GM06990 (cell line): ENCODE measurements at regions not wholly inside any gene's neighbourhood (a gene's known extent, or its start where the extent isn't known, plus 50 kb on each side); places are given as distances from the start of the nearest gene placed in this dataset.

Experiments used
- DNase-seq: peaks from one replicate; pipeline ENCODE4 v3.0.0-alpha.2; 2011; ENCODE audit not compliant: insufficient read length; ENCODE audit errors: extremely low read depth
- H3K27me3 ChIP-seq: replicated peaks from 2 replicates; pipeline ENCODE4 v1.6.0; 2011; ENCODE audit warnings: low read length; ENCODE audit not compliant: control insufficient read depth, insufficient read depth
- H3K36me3 ChIP-seq: 2 replicates; pipeline ENCODE4 v1.5.1; 2011; ENCODE audit warnings: low read length; ENCODE audit not compliant: control insufficient read depth, insufficient read depth
- H3K4me3 ChIP-seq: replicated peaks from 2 replicates; pipeline ENCODE4 v1.5.1; 2011; ENCODE audit warnings: low read depth, mild to moderate bottlenecking, control low read depth, low read length
- TF ChIP-seq, protein P1 (sequence below): IDR thresholded peaks from 2 replicates; pipeline ENCODE4 v1.5.1; 2011; ENCODE audit warnings: low read length, control low read depth, mild to moderate bottlenecking, inconsistent platforms; ENCODE audit not compliant: insufficient read depth, poor library complexity, severe bottlenecking

DNA sequence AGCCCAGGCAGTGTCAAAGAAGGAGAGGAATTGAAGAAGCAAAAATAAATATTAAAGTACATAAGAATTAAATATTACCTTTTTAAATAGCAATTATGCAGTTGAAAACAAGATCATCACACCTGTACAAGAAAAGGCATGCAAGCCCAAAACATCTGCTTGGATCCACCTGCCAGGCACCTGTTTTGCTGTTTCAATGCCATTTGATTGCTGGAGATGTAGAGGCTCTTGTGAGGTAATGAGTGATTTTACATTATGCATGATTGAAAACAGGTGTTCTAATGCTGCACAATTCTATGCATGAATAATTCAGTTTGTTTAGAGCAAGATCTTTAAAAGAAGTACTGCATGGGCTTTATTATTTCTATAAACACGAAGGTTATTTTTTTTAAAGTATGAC is 700.6 kb upstream of the ZEB2 start:
- Histone ChIP-seq H3K4me3 (no peak overlapping the region), H3K36me3 (no peaks in the 10 kb centered on the region), H3K27me3 (no peaks in the 10 kb centered on the region)
- DNase-seq, result no peak
- TF ChIP-seq, protein P1, sequence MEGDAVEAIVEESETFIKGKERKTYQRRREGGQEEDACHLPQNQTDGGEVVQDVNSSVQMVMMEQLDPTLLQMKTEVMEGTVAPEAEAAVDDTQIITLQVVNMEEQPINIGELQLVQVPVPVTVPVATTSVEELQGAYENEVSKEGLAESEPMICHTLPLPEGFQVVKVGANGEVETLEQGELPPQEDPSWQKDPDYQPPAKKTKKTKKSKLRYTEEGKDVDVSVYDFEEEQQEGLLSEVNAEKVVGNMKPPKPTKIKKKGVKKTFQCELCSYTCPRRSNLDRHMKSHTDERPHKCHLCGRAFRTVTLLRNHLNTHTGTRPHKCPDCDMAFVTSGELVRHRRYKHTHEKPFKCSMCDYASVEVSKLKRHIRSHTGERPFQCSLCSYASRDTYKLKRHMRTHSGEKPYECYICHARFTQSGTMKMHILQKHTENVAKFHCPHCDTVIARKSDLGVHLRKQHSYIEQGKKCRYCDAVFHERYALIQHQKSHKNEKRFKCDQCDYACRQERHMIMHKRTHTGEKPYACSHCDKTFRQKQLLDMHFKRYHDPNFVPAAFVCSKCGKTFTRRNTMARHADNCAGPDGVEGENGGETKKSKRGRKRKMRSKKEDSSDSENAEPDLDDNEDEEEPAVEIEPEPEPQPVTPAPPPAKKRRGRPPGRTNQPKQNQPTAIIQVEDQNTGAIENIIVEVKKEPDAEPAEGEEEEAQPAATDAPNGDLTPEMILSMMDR, result no peak

- Histone ChIP-seq H3K36me3 (no peaks in the 10 kb centered on the region), H3K27me3 (no peaks in the 10 kb centered on the region), H3K4me3 (no peak overlapping the region)
- DNase-seq, result no peak
- TF ChIP-seq, protein P1, result no peak
These were observed 688.0 kb upstream of the ZEB2 start for GRCh38 chr2:145207884-145208283.

GRCh38 chr2:145206496-145207281 is 686.8 kb upstream of the ZEB2 start:
- H3K27me3 ChIP-seq, result no peaks in the 10 kb centered on the region
- no peak for DNase-seq
- TF ChIP-seq, protein P1, result no peak

DNA sequence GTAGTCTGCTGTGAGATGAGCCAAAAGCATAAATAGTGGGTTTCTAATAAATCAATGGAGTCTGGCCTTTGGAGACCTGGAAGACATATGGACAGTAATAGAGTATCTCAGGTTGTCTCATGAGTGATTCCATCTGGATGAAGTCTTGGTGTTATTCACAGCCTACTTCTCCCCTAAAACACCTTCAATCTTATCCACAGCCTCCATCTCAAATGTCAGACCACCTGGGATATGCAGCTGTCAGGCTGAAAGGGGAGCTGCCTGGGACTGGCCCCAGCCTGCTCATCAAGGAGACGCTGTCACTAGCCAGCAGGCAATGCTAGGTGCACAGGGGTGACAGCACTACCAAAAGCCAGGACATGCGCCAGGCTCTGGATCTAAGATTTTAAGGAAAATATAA is 684.0 kb upstream of the ZEB2 start:
- no peak overlapping the region for H3K4me3 ChIP-seq
- DNase-seq, result no peak
- TF ChIP-seq, protein P1, result no peak
- no peaks in the 10 kb centered on the region for H3K36me3 ChIP-seq
- H3K27me3 ChIP-seq, result no peaks in the 10 kb centered on the region

More at GRCh38 chr2:145206496-145207281, 686.8 kb upstream of the ZEB2 start:
- H3K36me3 ChIP-seq, result no peaks in the 10 kb centered on the region
- no peak overlapping the region for H3K4me3 ChIP-seq

- H3K27me3 ChIP-seq, result no peaks in the 10 kb centered on the region
- no peak for DNase-seq
- H3K36me3 ChIP-seq, result no peaks in the 10 kb centered on the region
- H3K4me3 ChIP-seq, result no peak overlapping the region
- TF ChIP-seq, protein P1, result no peak
These were observed 680.1 kb upstream of the ZEB2 start for GRCh38 chr2:145199827-145200706.
